ENCODE measurements at regions not wholly inside any gene's neighbourhood (a gene's known extent, or its start where the extent isn't known, plus 50 kb on each side); places are given as distances from the start of the nearest gene placed in this dataset.

DNA sequence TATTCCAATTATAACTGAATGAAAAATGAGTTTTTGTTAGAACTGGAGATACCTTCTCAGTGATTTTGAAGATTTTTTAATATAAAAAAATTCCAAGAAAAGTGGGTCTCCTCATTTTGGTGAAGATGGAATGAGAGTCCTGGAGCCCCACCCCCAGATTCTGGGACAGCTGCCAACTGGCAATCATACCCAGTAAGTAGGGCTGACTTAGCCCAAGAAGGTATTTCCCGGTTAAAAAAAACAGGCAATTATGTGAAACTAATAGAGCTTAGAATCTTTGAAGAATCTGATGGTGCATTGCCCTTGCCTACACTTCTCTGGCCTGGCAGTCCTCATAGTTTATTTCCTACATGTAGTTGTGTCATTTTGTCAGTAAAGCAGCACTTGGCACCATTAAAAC lies 52.8 kb upstream of the VWDE start:
- DNase-seq (ENCODE audit: low spot score) = no peak

DNA sequence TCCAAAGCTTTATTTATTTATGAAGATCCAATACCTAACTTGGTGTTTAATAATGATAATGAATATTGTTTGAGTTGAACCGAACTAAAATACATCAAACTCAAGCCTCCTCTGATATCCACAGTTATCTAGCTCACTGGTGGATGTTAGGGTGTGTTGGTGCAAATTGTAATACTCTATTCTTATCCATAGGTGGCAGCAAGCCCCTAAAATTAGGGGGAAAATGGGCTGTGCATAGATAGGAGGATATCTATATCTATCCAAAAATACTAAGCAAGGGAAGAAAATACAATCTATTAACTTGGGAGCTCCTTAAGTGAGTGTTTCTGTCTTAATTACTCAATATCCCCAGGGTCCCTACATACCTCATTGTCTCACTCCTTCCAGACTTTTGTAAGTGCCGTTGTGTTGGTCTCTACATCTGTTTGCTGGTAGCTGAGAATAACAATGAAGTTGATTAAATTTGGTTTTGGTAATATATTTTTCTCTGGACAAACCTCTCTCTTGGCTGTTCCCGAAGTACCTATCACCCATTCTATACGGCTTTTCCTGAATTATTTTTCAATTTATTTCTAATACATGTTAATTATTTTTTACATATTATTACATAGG lies 55.0 kb upstream of the VWDE start:
- DNase-seq (ENCODE audit: low spot score) = peak; percentile 17

DNA sequence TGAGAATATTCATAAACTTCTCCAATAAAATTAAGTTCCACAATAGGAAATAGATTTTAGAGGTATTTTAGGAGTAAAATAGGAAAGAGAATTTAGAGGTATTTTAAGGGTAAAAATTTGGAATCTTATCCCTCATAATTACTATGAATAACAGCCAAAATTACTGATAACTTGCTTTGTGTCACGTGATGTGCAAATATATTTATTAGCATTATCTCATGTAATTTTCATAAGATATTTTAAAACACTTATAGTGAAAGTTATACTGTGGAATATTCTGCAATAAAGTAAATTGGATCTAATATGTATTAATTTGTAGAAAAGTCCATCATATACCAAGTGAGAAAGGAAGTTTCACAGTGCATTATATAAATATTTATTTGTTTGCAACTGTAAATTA lies 64.2 kb upstream of the VWDE start:
- no peak for DNase-seq (ENCODE audit: low spot score)

DNA sequence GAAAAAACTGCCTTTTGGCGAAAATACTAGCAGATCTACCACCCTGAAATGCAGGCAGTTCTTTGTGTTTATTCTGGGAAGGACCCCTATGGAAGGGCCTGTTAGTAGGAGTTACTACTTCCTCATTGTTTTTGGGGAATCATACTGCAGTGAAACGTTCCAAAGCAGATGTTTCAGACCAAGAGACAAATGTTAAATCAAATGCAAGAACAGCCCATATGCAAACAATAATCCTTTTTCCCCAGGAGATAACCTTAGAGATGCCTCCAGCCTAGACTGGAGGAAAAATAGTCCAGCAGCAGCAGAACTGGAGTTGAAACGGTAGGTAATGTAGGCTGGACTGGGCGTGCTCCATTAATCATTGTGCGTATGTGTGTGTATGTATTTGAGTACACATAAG lies 65.9 kb upstream of the VWDE start:
- DNase-seq (ENCODE audit: low spot score) = no peak

DNA sequence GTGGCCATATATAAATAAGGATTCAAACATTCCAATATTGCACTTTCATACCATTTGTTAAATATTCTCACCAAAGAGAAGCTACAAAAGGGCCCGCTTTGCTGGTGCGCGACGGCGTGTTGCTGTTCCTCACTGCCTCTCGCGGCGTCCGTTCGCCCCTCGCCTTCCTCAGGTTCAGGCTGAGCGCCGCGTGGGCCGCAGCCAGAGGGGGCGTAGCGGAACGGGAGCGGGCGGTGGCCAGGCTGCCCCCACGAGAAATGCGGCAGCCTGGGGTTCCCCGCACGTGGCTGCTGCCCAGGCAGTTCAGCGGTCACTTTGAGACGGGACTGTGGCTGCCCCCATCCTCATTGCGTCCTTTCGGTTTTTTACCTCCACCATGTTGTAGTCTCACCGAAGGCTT lies 67.3 kb upstream of the VWDE start:
- no peak for DNase-seq (ENCODE audit: low spot score)

DNA sequence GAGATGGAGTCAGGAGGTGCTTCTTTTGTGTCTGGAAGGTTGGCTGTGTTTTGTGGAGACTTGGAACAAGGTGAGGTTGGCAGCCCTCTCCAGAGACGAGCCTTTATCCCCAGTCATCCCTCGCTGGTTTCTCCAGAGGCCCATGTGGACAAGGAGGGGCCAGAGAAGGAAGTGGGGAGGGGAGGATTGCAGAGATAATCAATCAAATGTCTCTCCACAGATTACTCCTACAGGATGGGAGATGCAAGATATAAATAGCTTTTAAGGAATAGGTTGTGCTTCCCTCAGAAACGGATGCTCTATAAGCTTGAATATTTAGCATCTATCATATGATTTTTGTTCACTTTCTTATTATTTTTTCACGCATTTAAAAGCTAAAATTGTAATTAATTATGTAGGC lies 70.4 kb upstream of the VWDE start:
- DNase-seq (ENCODE audit: low spot score) = no peak

DNA sequence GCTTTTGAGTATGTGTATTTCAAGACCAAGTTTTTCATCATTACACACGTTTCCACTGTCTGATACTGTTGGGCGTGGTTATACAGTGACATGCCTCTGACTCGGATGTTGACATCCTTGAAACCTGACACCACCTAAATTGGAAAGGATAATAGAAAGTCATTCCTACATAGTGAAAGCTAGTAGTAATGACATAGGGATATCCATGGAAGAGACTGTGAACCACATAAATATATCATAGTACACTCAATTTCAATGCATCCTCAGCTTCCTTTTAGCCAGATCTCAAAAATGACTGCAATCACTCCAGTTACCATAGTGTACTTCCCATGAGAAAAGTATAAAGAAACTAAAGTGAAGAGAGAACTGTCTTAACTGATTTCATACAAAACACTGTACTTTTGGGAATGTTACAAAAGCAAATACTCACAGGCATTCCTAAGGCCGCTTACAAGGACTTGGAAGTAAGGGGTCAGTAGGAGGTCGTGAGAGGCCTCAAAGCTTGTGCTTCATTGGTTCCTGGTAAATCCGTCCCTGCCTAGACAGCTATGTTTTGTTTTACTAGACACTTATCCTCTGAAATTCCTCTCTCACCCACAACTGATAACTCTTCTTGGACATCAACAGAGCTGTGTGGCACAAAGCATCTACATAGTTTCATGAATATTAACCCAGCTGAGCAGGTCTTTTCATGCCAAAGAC lies 71.8 kb upstream of the VWDE start:
- DNase-seq (ENCODE audit: low spot score) = no peak

DNA sequence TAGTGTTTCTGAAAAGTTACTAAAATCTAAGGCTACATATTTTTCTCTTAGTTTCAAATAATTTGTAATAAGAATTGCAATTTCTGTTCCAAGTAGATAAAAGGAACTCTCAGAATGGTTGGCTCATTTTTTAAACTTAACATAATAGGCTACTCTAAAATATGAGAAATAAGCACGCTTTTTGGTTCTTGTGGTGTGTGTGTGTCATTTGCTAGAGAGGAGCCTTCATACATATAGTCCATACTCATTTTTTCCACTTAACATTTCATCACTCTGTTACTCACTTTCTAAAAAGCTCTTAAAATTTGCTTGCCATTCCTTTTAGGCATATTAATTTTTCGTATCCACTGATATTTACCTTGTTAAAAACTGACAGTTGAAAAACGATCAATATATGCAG lies 74.0 kb upstream of the VWDE start:
- no peak for DNase-seq (ENCODE audit: low spot score)

DNA sequence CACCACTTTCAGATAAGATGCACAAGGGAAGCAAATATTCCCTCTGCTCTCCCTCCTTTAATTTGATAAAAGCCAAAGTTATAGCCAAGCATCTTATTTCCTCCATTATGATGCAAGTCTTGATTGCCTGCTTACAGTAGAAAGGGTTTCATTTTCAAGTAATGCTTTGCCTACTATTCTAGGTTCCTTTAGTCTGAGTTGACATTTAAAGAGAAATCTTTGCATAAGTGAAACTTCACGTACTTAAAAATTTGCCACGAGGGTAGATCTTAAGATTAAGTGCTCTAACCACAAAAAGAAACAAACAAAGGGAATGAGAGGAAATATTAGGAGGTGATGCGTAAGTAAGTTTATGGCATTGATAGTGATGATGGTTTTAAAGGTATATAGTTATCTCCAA lies 78.1 kb upstream of the VWDE start:
- DNase-seq (ENCODE audit: low spot score) = no peak

DNA sequence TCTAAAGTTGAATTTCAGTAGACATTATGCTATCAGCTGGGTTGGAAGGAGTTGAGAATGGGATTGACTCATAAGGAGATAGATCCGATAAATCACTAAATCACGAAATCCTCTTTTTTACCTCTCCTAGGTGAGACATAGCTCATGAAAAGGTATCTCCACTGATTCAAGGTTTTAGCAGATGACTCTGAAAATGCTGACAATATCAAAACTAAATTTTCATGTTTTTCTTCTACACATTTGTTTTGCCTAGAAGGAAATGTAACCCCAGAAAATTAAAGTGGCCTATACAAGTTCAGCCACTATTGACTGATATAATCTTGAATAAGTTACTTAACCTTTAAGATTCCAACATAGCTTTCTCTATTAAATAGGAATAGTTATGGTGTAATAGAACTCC lies 82.2 kb upstream of the VWDE start:
- no peak for DNase-seq (ENCODE audit: low spot score)

DNA sequence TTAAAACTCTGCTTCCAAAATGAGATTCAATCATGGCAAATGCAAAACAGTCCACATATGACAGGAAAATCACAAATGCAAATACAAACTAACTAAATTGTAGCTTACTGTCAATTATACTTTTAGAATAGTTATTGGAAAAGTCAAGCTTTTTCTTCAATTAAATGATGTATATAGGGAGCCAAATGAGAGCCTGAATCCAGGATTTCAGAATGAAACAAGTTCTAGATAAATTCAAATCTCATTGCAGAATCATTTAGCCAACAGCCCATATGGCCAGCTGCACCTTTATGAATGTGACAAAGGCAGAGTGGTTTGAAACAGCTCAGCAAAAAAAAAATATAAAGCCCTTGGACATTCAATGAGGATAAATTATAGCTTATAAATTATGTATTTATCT lies 82.2 kb upstream of the SCIN start:
- DNase-seq (ENCODE audit: low spot score) = no peak

DNA sequence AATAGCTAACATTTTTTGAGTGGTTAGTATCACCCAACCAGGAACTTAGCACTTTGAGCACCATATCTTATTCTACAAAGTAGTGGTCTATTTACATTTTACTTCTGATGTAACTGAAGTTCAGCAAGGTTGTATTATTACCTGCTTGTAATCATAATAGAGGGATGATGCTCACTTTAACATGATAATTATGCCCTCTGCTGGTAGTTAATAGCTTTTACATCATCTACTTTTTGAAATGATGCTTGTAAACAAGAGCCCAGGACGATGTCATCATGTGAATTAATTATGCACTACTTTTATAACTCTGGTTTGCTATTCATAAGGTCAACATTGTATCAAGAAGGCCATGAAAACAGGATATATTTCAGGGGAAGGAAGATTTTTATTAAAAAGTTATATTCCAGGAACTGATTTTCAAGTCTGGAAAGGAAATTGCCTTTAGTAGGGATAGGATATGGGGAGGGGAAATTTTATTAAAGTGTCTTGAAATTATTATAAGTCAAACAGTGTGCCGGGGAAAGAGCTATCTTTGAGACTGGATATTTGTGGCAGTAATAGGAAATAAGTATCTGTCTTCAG lies 80.3 kb upstream of the SCIN start:
- peak; percentile 16 for DNase-seq (ENCODE audit: low spot score)

DNA sequence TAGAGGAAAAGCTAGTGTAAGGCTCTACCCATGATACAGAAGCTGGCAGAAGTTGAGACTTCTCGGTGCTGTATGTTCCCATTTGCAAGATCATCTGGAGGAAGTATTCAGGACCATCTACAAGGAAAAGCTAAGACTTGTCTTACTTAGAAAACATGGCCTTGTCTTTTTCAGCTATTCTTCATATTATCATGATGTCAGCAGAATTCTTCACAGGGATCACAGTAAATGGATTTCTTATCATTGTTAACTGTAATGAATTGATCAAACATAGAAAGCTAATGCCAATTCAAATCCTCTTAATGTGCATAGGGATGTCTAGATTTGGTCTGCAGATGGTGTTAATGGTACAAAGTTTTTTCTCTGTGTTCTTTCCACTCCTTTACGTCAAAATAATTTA lies 79.6 kb upstream of the SCIN start:
- no peak for DNase-seq (ENCODE audit: low spot score)

DNA sequence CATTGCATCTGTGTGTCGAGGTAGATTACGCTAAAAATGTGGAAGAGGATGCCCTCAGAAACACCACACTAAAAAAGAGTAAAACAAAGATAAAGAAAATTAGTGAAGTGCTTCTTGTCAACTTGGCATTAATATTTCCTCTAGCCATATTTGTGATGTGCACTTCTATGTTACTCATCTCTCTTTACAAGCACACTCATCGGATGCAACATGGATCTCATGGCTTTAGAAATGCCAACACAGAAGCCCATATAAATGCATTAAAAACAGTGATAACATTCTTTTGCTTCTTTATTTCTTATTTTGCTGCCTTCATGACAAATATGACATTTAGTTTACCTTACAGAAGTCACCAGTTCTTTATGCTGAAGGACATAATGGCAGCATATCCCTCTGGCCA lies 79.0 kb upstream of the SCIN start:
- no peak for DNase-seq (ENCODE audit: low spot score)

DNA sequence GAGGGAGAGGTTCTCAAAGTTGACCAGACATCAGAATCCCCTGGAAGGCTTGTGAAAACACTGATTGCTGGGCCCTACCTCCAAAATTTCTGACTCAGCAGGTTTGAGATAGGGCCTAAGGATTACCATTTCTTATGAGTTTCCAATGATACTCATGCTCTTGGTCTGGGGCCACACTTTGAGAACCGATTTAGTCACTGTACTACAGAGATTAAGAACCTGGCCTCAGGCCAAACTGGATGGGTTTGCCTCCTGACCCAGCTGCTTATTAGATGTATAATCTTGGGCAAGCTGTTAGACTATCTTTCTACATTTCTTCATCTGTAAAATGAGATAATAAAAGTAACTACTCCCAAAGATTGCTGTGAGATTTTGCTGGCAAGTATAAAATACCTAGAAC lies 77.1 kb upstream of the SCIN start:
- no peak for DNase-seq (ENCODE audit: low spot score)

DNA sequence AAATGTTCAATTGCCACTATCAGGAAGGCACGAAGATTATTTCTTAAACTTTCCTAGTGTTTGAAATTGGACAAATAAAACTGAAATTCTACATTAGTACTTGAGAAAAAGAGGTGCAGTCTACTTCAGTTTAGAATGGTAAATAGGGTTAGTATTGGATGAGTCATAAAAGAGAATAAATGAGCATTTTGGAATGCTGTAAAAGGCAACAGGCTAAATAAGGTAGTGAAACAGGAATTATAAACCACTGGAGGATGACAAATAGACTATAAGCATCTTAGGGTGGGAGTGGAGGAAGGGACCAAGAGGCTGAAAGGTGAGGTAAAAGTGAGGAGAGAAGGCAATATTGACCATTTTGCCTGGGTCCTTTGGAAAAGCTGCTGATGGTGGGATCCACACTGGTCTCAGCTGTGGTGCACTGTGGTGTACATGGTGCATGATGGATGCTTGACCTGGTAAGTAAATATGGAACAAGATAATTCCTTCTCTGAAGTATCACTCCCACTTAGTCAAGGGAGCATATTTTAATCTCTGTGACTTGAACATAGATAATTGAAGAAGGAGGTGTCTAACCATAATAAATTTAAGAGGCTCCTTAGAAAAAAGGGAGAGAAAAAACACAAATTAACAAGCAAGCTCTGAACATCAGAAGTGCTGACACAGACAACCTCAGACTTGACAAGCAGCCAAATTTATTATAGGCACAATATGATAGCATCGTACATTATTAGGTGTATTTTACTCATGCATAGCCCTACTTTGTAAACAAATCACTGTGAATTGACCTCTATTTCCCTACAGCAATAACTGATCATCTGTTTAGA lies 76.4 kb upstream of the SCIN start:
- no peak for DNase-seq (ENCODE audit: low spot score)

DNA sequence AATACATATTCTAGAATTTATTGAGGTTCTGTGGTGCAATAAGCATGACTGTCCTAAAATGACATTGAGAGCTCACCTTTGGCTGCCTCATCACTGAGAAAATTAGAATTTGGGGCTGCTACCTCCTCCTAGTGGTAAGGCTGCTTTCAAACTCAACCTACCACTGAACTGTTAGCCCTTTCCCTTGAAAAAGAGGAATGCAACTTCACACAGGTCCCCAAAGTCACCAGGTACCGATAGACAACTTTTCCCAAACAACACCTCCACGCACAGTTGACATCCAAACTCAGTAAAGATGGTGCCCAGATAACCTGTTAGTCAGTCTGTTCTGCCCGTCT lies 75.9 kb upstream of the SCIN start:
- no peak for DNase-seq (ENCODE audit: low spot score)

DNA sequence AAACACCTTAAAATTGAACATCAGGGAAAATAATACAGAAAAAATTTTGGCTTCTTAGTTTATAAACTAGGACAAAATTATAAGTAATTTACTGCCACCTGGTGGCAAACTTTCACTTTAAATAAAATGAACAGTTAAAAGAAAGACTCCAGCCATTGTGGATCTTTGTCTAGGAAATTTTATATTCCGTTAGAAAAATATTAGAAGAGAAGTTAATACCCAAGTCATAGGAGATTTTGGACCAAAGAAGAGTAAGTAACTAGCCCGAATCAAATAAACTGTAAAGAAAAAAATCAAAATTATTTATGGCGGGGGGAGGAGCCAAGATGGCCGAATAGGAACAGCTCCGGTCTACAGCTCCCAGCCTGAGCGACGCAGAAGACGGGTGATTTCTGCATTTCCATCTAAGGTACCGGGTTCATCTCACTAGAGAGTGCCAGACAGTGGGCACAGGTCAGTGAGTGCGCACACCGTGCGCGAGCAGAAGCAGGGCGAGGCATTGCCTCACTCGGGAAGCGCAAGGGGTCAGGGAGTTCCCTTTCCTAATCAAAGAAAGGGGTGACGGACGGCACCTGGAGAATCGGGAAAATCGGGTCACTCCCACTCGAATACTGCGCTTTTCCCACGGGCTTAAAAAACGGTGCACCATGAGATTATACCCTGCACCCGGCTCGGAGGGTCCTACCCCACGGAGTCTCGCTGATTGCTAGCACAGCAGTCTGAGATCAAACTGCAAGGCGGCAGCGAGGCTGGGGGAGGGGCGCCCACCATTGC lies 73.4 kb upstream of the SCIN start:
- peak; percentile 22 for DNase-seq (ENCODE audit: low spot score)

DNA sequence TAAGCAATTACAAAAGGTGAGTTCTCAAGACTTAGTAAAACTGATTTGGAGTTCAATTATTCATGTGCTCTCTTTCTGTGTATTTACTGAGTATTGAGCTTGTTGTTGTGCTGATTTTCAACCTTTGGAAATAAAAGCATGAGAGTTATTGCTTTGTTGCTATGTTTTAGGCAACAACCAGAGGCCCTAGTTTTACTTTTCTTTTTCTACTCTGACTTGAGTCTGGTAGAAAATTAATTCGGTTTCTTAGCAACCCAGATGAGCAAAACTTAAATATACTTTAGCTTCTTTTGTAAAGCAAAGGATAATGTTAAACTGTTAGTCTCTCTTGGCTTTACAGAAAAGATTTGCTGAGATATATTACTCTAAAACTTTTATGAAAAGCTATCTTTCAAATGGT lies 66.4 kb upstream of the SCIN start:
- DNase-seq (ENCODE audit: low spot score) = no peak

DNA sequence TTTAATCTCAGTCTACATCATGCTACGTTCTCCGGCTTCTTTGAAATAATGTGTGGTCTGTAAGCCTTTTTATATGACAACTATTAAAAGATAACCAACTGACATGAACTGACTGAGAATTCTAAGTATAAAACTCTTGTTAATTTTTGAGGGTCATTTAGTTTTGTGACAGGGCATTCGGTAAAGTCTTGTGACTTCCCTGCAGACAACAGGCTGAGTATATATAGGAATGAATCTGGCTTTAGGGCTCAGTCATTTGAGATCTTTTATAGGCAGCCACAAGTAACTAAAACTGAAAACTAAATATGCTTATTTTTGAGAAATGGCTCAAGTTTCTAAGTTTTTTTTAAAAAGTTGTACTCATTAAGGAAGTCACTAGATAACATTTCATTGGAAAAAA lies 62.5 kb upstream of the SCIN start:
- no peak for DNase-seq (ENCODE audit: low spot score)

DNA sequence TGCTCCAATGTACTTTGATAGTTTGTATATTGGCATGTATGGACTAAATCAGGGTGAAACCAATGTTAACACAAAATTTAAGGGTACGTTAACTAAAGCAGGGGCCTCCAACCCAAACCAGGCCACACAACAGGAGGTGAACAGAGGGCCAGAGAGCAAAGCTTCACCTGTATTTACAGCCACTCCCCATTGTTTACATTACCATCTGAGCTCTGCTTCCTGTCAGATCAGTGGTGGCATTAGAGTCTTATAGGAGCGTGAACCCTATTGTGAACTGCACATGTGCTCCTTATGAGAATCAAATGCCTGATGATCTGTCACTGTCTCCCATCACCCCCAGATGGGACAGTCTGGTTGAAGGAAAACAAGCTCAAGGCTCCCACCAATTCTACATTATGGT lies 62.0 kb upstream of the SCIN start:
- no peak for DNase-seq (ENCODE audit: low spot score)

DNA sequence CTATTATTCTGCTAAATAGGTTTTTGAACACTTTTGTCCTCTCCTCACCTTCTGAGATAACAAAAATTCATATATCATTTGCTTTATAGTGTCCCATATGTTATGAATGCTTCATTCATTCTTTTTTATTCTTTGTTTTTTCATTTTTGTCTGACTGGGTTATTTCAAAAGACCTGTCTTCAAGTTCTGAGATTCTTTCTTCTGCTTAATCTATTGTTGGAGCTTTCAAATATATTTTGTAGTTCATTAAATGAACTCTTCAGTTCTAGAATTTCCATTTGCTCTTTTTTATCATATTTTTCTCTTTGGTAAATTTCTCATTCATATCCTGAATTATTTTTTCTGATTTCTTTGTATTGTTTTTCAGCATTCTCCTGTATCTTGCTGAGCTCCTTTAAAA lies 53.1 kb upstream of the SCIN start:
- no peak for DNase-seq (ENCODE audit: low spot score)
